CD4-positive, CD25-positive, alpha-beta regulatory T cell (primary cell): ENCODE measurements at regions not wholly inside any gene's neighbourhood (a gene's known extent, or its start where the extent isn't known, plus 50 kb on each side); places are given as distances from the start of the nearest gene placed in this dataset.

Source experiments
- ATAC-seq, 2 donors: fragments of 150-1000 bp; cut with Tn5 transposase; one replicate each; pipeline ENCODE4 v1.10.0; 2021; ENCODE audit warnings: low read depth in 2 of 2, moderate number of reproducible peaks in 2 of 2, moderate library complexity in 1 of 2
- DNase-seq, 3 donors: peaks; one replicate each; pipeline versions ENCODE4 v3.0.0 to v3.0.0-alpha.2; 2012 to 2022; ENCODE audit warnings: mixed read lengths in 1 of 3
- H3K27ac ChIP-seq: one replicate; pipeline ENCODE4 v1.7.0; 2013; ENCODE audit warnings: mild to moderate bottlenecking, low read length; ENCODE audit not compliant: insufficient read depth, poor library complexity, severe bottlenecking
- H3K27me3 ChIP-seq: one replicate; pipeline ENCODE4 v1.7.0; 2013; ENCODE audit warnings: low read length; ENCODE audit not compliant: control insufficient read depth, insufficient read depth
- H3K36me3 ChIP-seq: one replicate; pipeline ENCODE4 v1.7.0; 2013; ENCODE audit warnings: mild to moderate bottlenecking, low read length, moderate library complexity; ENCODE audit not compliant: control insufficient read depth, insufficient read depth
- H3K4me1 ChIP-seq: 2 replicates; pipeline ENCODE4 v1.7.0; 2013; ENCODE audit warnings: mild to moderate bottlenecking, low read length; ENCODE audit not compliant: insufficient read depth, control insufficient read depth, poor library complexity, severe bottlenecking
- H3K4me3 ChIP-seq: one replicate; pipeline ENCODE4 v1.7.0; 2013; ENCODE audit warnings: low read depth, mild to moderate bottlenecking, low read length, moderate library complexity
- H3K9me3 ChIP-seq, 2 experiments: 1 replicate in 1 of 2; 2 replicates in 1 of 2; pipeline ENCODE4 v1.7.0; 2013; ENCODE audit warnings: low read length in 2 of 2, mild to moderate bottlenecking in 1 of 2, moderate library complexity in 1 of 2; ENCODE audit not compliant: control insufficient read depth in 2 of 2
- H3K27ac Mint-ChIP-seq, 3 donors: one replicate each; pipeline ENCODE4 v1.8.0; 2020 to 2022; ENCODE audit warnings: mild to moderate bottlenecking in 3 of 3, mixed read lengths in 3 of 3, moderate library complexity in 2 of 3
- H3K27me3 Mint-ChIP-seq: one replicate; pipeline ENCODE4 v1.8.0; 2022; ENCODE audit warnings: mild to moderate bottlenecking, mixed read lengths
- H3K36me3 Mint-ChIP-seq: one replicate; pipeline ENCODE4 v1.8.0; 2020; ENCODE audit warnings: mixed read lengths
- H3K4me1 Mint-ChIP-seq, 4 donors: one replicate each; pipeline ENCODE4 v1.8.0; 2020 to 2022; ENCODE audit warnings: mixed read lengths in 4 of 4, mild to moderate bottlenecking in 1 of 4
- H3K4me3 Mint-ChIP-seq, 4 donors: one replicate each; pipeline ENCODE4 v1.8.0; 2020 to 2022; ENCODE audit warnings: mild to moderate bottlenecking in 4 of 4, mixed read lengths in 4 of 4, moderate library complexity in 3 of 4
- H3K9me3 Mint-ChIP-seq, 7 donors: one replicate each; pipeline ENCODE4 v1.8.0; 2020 to 2022; ENCODE audit warnings: mixed read lengths in 7 of 7, mild to moderate bottlenecking in 3 of 7, moderate library complexity in 2 of 7

DNA sequence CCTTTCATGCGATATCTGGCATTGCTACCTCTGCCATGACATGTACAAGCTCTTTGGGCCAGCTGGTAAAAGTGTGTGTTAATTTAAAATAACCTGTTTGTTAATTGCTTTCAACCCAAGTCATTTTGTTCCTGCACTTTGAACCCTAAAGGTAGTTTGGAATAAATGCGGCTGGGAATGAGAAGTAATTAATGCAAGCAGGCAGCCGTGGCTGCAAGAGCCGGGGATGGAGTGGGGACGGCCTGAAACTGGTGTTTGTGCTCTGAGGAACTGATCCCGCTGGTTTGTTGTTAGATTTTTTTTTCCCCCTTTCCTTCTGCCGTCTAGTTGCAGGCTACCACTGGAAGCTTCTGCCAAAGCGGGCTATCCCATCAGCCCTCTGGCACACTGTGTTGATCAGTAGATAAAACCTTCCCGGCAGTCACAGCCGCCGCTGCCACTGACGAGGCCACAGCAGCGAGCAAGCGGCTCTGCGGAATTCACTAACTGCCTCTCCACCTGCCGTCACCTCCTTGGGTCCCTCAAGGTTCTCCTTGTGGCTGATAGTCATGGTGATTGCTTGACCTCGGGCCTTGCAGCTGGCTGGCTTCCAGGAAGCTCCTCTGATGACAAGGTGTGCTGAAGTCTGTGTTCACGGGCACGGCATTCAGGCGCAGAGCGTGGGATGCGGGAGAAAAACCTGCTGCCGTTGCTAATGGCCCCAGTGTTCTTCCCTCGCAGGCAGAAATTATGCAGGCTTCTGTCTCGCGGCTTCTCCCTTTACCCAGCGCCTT is 315.9 kb downstream of the TFAP2A start:
- Histone ChIP-seq H3K4me1 (no peaks in the 10 kb centered on the region), H3K9me3 (peaks cover 0 to 5% of the 10 kb centered on the region in 2 experiments), H3K36me3 (no peaks in the 10 kb centered on the region), H3K27me3 (no peaks in the 10 kb centered on the region), H3K4me3 (no peak overlapping the region), H3K27ac (no peak overlapping the region)
- H3K9me3 Mint-ChIP-seq: peaks cover 0 to 11% (median 5%) of the 10 kb centered on the region in 7 donors
- H3K36me3 Mint-ChIP-seq: no peaks in the 10 kb centered on the region
- ATAC-seq (no peak), DNase-seq (no peak)
- H3K4me1 Mint-ChIP-seq: no peaks in the 10 kb centered on the region
- H3K27me3 Mint-ChIP-seq: no peaks in the 10 kb centered on the region
- H3K27ac Mint-ChIP-seq: no peak overlapping the region
- H3K4me3 Mint-ChIP-seq: no peak overlapping the region

DNA sequence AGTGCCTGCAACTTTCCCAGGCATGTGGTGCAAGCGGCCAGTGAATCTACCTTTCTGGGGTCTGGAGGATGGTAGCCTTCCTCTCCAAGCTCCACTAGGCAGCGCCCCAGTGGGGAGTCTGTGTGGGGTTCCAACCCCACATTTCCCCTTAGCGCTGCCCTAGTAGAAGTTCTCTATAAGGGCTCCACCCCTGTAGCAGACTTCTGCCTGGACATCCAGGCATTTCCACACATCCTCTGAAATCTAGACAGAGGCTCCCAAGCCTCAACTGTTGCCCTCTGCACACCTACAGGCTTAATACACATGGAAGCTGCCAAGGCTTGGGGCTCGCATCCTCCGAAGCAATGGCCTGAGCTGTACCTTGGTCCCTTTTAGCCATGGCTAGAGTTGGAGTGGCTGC is 321.6 kb downstream of the TFAP2A start:
- DNase-seq (no peak), ATAC-seq (no peak)
- Mint-ChIP-seq H3K27me3 (no peaks in the 10 kb centered on the region), H3K4me3 (no peak overlapping the region), H3K36me3 (no peaks in the 10 kb centered on the region), H3K9me3 (peaks cover 0 to 13% (median 7%) of the 10 kb centered on the region in 7 donors), H3K4me1 (no peaks in the 10 kb centered on the region), H3K27ac (no peak overlapping the region)
- Histone ChIP-seq H3K4me1 (no peaks in the 10 kb centered on the region), H3K9me3 (peaks cover 0 to 11% of the 10 kb centered on the region in 2 experiments), H3K27me3 (no peaks in the 10 kb centered on the region), H3K27ac (no peak overlapping the region), H3K4me3 (no peak overlapping the region), H3K36me3 (no peaks in the 10 kb centered on the region)

DNA sequence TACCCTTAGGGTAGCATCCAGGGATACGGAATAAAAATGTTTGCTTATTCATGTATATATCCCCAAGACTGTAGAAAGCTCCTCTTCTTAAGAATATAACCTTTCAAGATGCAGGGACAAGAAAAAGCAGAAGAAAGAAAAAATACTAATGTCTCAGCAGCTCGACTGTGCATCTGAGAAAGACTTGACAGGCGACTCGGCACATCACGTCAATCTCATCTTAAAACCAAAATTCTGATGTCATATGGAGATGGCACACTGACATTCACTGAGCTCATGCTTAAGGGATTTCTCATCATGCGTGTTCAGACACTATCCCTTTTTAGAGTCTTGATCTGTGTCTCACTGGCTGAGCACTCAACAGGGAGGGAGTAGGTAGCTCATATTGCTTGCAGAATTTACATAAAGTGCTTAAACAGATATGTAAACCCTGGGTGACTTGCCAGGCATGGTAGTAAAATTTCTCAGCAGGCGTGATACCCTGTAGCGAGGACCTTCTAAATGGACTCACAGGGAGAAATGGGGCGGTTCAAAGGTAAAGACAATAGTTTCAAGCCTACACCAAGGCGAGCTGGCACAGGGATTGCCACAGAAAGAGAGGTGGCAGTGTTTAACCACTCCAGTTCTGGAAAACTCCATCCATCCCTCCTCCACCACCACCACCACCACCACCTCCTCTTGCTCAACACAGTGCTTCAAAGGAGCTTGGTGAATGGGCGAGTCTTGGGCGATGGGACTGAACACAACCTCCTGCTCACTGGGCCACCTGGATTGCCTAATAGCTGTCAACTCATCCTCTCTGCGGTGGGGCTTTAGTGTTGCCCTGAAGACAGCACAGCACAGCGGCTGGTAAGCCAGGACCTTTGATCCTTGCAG is 330.5 kb downstream of the TFAP2A start:
- DNase-seq (no peak), ATAC-seq (no peak)
- Mint-ChIP-seq H3K27ac (no peak overlapping the region), H3K4me3 (no peak overlapping the region), H3K4me1 (no peaks in the 10 kb centered on the region), H3K27me3 (no peaks in the 10 kb centered on the region), H3K9me3 (peaks cover 0 to 6% (median 0%) of the 10 kb centered on the region in 7 donors), H3K36me3 (no peaks in the 10 kb centered on the region)
- Histone ChIP-seq H3K27me3 (no peaks in the 10 kb centered on the region), H3K4me3 (no peak overlapping the region), H3K27ac (no peak overlapping the region), H3K4me1 (no peaks in the 10 kb centered on the region), H3K36me3 (no peaks in the 10 kb centered on the region), H3K9me3 (no peaks in the 10 kb centered on the region)

DNA sequence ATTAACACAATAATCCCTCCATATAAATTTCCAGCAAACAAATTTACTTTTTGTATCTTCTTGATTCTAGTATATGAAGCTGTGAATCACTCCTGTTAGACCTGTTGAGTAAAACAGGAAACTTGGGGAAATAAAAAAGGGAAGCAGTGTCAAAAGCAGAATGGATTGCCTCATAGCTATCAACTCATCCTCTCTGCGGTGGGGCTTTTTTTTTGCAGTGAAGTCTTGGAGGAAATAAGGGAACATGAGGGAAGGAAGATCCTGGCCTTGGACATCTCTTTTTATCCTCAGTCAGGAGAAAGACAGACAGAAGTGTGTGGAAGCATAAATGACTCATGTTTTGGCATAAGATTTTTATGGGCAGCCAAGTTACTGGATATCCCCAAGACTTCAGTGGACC is 332.5 kb downstream of the TFAP2A start:
- Histone ChIP-seq H3K36me3 (no peaks in the 10 kb centered on the region), H3K4me3 (no peak overlapping the region), H3K9me3 (no peaks in the 10 kb centered on the region), H3K27me3 (no peaks in the 10 kb centered on the region), H3K4me1 (no peaks in the 10 kb centered on the region), H3K27ac (no peak overlapping the region)
- H3K27me3 Mint-ChIP-seq: no peaks in the 10 kb centered on the region
- H3K27ac Mint-ChIP-seq: no peak overlapping the region
- DNase-seq: no peak
- no peaks in the 10 kb centered on the region for H3K4me1 Mint-ChIP-seq
- peaks cover 0 to 6% (median 0%) of the 10 kb centered on the region in 7 donors for H3K9me3 Mint-ChIP-seq
- H3K36me3 Mint-ChIP-seq: no peaks in the 10 kb centered on the region
- ATAC-seq: no peak
- H3K4me3 Mint-ChIP-seq: no peak overlapping the region

DNA sequence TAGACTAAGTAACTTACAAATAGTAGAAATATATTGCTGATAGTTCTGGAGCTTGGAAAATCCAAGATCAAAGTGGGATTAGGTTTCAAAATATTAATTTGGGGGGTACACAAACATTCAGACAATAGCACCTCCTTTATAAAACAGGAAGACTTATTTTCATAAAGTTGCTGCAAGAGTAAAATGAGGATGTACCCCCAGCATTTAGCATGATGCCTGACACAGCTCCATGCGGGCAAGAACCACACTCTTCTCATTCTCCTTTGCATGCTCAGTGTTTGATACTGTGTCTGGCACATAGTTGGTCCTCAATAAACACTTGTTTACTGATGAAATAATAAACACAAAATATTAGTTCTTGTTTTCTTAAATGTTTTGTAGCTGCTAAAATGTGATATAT is 332.9 kb downstream of the TFAP2A start:
- Mint-ChIP-seq H3K4me3 (no peak overlapping the region), H3K36me3 (no peaks in the 10 kb centered on the region), H3K27me3 (no peaks in the 10 kb centered on the region), H3K9me3 (peaks cover 0 to 6% (median 0%) of the 10 kb centered on the region in 7 donors), H3K27ac (no peak overlapping the region), H3K4me1 (no peaks in the 10 kb centered on the region)
- ATAC-seq (no peak), DNase-seq (no peak)
- H3K4me1 ChIP-seq: no peaks in the 10 kb centered on the region
- H3K36me3 ChIP-seq: no peaks in the 10 kb centered on the region
- H3K27ac ChIP-seq: no peak overlapping the region
- H3K27me3 ChIP-seq: no peaks in the 10 kb centered on the region
- no peaks in the 10 kb centered on the region for H3K9me3 ChIP-seq
- H3K4me3 ChIP-seq: no peak overlapping the region

DNA sequence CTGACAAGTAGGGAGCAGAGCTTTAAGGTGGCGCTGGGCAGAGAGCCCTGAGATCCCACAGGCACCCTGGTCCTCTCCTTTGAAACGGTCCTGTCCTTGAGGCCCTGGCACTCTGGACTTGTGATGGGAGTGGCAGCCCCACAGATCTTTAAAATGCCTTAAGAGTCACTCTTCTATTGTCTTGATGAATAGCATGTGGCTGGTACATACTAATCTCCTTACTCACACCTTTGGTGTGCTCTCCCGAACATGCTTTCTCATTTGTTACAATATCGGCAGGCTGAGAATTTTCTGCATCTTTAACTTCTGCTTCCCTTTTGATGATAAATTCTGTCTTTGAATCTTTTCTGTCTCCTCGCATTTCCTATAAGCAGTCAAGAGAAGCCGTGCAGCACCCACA is 333.8 kb downstream of the TFAP2A start:
- no peaks in the 10 kb centered on the region for H3K36me3 ChIP-seq
- DNase-seq: no peak
- H3K4me1 ChIP-seq: no peaks in the 10 kb centered on the region
- Mint-ChIP-seq H3K27ac (no peak overlapping the region), H3K36me3 (no peaks in the 10 kb centered on the region), H3K9me3 (peaks cover 0 to 5% (median 0%) of the 10 kb centered on the region in 7 donors), H3K4me1 (no peaks in the 10 kb centered on the region), H3K27me3 (no peaks in the 10 kb centered on the region), H3K4me3 (no peak overlapping the region)
- no peaks in the 10 kb centered on the region for H3K9me3 ChIP-seq
- ATAC-seq: no peak
- no peaks in the 10 kb centered on the region for H3K27me3 ChIP-seq
- H3K4me3 ChIP-seq: no peak overlapping the region
- no peak overlapping the region for H3K27ac ChIP-seq

DNA sequence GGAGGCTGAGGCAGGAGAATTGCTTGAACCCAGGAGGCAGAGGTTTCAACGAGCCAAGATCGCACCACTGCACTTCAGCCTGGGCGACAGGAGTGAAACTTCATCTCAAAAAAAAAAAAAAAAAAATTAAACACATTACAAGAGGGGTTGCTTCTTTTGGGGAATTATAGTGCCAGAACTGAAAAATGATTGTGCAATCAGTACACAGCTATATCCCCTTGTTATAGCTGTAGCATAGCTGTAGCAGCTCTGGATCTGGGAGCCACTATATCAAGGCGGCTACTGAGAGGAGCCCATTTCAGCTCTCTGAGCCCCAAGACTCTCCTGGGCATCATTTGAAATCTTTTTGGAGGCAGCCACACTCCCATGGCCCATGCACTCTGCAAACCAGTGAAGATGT is 334.3 kb downstream of the TFAP2A start:
- no peak overlapping the region for H3K4me3 Mint-ChIP-seq
- Histone ChIP-seq H3K36me3 (no peaks in the 10 kb centered on the region), H3K27ac (no peak overlapping the region), H3K4me3 (no peak overlapping the region), H3K4me1 (no peaks in the 10 kb centered on the region), H3K27me3 (no peaks in the 10 kb centered on the region), H3K9me3 (no peaks in the 10 kb centered on the region)
- no peaks in the 10 kb centered on the region for H3K36me3 Mint-ChIP-seq
- ATAC-seq (no peak), DNase-seq (no peak)
- peaks cover 0 to 5% (median 1%) of the 10 kb centered on the region in 7 donors for H3K9me3 Mint-ChIP-seq
- H3K4me1 Mint-ChIP-seq: no peaks in the 10 kb centered on the region
- H3K27me3 Mint-ChIP-seq: no peaks in the 10 kb centered on the region
- H3K27ac Mint-ChIP-seq: no peak overlapping the region
